AG10803 (cell line): ENCODE measurements at regions not wholly inside any gene's neighbourhood (a gene's known extent, or its start where the extent isn't known, plus 50 kb on each side); places are given as distances from the start of the nearest gene placed in this dataset.

ENCODE experiments used
- DNase-seq: peaks from one replicate; pipeline ENCODE4 v3.0.0; 2010; ENCODE audit warnings: low read depth
- H3K4me3 ChIP-seq: 2 replicates; pipeline ENCODE4 v1.5.1; 2011; ENCODE audit warnings: mild to moderate bottlenecking, low read length, control low read depth
- TF ChIP-seq, protein P1 (sequence below): conservative IDR thresholded peaks from 2 replicates; pipeline ENCODE4 v1.5.1; 2011; ENCODE audit warnings: mild to moderate bottlenecking, low read length, control low read depth, inconsistent platforms

DNA sequence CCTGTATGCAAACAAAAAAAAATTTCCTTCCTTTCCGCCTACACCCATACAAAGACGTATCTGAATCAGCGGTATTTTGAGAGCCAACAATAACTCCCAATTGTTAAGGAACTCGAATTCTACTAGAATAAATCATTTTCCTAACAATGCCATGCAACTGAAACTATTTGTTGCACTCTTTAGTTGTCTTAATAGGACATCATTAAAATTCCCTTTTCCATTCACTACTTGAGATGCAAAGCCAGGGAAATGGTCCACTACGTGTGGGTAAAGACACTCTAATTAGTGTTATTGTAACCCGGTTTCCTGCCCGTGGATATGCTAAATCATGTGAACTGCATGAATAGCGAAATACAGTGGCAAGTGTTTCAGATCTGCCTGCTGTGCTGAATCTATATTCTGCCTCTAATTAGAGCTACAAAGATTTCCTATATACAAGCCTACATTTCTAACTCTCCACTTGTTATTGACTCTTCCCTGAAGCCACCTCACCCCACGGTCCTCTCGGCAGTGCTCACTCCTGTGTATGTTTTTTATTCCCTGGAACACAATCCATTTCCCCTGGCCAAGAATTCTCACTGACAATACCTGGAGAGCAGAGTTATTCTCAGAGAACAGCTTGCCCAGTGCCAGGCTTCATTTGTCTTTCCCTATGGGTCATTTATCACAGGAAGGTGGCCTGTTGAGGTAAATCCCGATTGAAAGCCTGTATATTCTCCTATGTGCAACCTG, 168.3 kb downstream of the PAWR start:
- TF ChIP-seq, protein P1, sequence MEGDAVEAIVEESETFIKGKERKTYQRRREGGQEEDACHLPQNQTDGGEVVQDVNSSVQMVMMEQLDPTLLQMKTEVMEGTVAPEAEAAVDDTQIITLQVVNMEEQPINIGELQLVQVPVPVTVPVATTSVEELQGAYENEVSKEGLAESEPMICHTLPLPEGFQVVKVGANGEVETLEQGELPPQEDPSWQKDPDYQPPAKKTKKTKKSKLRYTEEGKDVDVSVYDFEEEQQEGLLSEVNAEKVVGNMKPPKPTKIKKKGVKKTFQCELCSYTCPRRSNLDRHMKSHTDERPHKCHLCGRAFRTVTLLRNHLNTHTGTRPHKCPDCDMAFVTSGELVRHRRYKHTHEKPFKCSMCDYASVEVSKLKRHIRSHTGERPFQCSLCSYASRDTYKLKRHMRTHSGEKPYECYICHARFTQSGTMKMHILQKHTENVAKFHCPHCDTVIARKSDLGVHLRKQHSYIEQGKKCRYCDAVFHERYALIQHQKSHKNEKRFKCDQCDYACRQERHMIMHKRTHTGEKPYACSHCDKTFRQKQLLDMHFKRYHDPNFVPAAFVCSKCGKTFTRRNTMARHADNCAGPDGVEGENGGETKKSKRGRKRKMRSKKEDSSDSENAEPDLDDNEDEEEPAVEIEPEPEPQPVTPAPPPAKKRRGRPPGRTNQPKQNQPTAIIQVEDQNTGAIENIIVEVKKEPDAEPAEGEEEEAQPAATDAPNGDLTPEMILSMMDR = no peak
- H3K4me3 ChIP-seq = no peak overlapping the region
- DNase-seq = no peak

DNA sequence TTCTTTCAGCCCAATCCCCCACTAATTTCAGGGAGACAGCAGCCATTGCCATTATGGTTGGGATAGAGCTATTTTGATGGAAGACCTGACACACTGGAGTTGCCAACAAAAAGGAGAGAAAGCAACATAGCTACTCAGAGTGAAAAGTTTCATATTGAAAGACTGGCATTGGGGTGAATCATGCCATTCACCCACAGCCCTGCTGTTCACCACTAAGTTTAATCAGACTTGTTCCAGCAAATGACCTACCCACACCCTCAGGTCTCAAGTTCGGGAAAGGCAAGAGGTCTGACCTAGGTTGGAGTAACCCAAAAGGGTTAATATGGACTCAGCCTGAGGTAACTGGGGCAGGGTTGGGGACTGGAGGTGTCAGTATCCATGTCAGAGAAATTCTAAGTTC, 169.2 kb downstream of the PAWR start:
- no peak for DNase-seq
- TF ChIP-seq, protein P1 = no peak
- H3K4me3 ChIP-seq = no peak overlapping the region

DNA sequence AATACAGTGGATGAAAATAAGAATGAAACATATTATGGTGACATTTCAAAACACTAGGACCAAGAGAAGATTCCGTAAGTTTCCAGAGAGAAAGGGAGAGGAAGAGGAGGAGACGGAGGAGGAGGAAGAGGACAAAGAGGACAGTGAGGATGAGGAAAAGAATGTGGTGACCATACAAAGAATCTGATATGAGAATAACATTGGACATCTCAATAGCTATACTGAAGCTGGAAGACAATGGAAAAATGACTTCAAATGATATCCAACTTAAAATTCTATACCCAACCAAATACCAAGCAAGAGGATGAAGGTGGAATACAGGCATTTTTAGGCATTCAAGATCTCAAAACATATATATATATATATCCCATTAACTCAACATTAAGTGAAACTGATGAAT, 173.4 kb downstream of the PAWR start:
- no peak overlapping the region for H3K4me3 ChIP-seq
- TF ChIP-seq, protein P1 = no peak
- no peak for DNase-seq

DNA sequence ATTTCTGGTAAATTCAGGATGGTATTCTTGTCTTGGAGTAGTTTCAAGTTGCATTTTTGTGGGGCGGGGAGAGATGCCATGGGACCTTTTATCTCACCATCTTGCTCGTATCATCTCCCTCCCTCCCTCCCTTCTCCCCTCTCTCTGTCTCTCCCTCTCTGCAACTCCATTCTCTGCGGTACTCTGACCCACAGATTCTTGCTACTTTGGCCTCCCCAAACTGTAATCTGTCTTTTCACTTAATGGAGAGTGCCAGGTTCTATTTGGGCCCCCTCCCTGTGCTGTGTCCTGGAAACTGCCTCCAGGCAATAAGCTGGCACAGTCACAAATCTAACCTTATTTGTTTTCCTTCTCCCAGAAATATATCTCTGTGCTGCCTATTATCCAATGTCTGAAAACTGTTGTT, 175.2 kb downstream of the PAWR start:
- TF ChIP-seq, protein P1 = no peak
- no peak overlapping the region for H3K4me3 ChIP-seq
- peak; percentile 31 for DNase-seq

DNA sequence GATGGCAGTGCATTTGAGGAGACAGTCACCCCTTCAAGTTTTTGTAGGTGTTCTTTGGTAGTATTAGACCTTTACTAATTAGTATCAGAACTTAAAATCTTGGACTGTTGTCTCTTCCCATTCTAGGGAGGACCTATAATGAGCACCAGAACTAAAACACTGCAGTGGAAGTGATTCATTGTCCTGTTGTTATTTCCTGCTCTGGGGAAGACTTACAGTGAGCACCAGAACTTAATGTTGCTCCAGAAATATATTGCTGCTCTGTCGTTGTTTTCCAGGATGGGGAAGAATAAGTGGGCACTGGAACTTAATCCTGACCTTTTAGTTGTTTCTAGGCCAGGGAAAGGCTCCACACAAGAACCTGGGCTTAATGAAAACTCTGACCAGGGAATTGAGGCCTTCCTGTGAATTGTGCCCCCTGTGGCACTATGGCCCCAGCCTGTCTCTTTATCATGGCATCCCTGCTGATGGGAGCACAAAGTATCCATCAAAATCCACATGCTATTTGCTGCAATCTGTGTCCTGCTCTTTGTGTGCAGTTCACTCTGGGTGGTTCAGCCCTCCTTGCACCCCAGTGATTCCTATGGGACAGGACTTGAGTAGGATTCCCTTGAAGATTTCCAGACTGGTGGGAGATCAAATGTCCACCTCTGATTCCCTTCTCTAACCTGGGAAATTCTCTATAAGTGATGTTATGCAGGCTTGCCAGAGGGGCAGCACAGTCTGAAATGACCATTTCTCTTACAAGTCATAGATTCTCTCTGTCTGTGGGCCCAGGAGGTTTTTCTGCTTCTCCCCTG, 175.8 kb downstream of the PAWR start:
- peak; percentile 21 for DNase-seq
- TF ChIP-seq, protein P1 = no peak
- H3K4me3 ChIP-seq = no peak overlapping the region

DNA sequence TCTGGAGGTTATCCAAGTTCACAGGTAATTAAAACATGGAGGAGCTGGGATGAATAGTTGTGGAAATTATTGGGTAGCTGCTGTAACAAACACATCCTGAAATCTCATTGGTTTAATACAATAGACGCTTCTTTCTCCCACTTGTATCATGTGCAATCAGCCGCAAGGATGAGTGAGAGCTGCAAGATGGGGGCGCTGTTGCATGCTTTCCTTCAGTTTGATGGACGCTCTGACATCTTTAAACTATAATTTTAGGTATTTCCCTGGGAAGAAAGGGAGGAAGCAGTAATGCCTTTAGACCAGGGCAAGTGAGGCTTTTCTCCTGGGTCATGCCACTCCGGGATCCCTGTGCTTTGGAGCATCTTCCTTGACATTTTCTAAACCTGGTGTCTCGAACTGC, 178.7 kb downstream of the PAWR start:
- no peak for DNase-seq
- H3K4me3 ChIP-seq = no peak overlapping the region
- TF ChIP-seq, protein P1 = peak; percentile 8; the same call in 1 of the 2 replicates

DNA sequence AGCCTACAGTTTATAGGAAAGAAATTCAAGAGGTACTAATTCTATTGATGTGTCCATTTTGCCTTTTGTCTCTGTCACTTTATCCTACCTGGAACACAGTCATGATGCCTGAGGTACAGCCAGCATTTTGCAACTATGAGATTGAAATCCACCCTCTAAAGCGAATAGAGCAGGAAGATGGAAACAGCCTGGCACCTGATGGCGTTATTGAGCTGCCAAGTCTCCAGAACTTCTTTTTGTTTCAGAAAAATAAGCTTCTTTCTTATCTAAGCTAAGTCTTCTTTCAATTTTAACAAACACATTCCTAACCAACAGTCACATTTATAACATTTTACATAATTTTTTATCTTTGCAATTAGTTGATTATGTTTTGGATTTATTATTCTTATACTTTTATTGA, 182.1 kb downstream of the PAWR start:
- H3K4me3 ChIP-seq = no peak overlapping the region
- DNase-seq = no peak
- TF ChIP-seq, protein P1 = no peak
